Endothelial cell of umbilical vein (primary cell): ENCODE measurements at regions not wholly inside any gene's neighbourhood (a gene's known extent, or its start where the extent isn't known, plus 50 kb on each side); places are given as distances from the start of the nearest gene placed in this dataset.

Experiments
- BruUV-seq: library from RNA; stranded (reverse); fragments of 400-500 nt; replicated peaks from 2 replicates; lab custom pipeline; 2021; lab: Mats Ljungman, UMichigan
- CTCF ChIA-PET: fragments of 300-600, 350-600 bp; sonication (Branson Sonifier 250); formaldehyde crosslinking; loops from one replicate; lab custom pipeline; 2021; ENCODE audit warnings: antibody characterized with exemption, inconsistent platforms; lab: Charles Lee
- POLR2A ChIA-PET: fragments of 300-600, 350-600 bp; sonication (Branson Sonifier 250); formaldehyde crosslinking; loops from one replicate; lab custom pipeline; 2021; ENCODE audit warnings: antibody characterized with exemption, inconsistent platforms; lab: Charles Lee
- DNase-seq: peaks from one replicate; pipeline ENCODE4 v3.0.0-alpha.2; 2011; ENCODE audit warnings: low read depth, low spot score
- FAIRE-seq: peaks from 2 replicates; lab custom pipeline; 2011; peaks lifted over from hg19 to GRCh38; lab: Jason Lieb, UNC
- H2AFZ ChIP-seq: 2 replicates; pipeline ENCODE4 v1.6.0; 2012; ENCODE audit warnings: low read depth, low read length, control low read depth, inconsistent platforms
- H3K27ac ChIP-seq: 2 replicates; pipeline ENCODE4 v1.5.1; 2011; ENCODE audit warnings: low read depth, mild to moderate bottlenecking, control low read depth, low read length, moderate library complexity; ENCODE audit not compliant: insufficient read depth
- H3K27me3 ChIP-seq, 2 experiments: 2 replicates each; pipeline versions ENCODE4 v1.6.0 to v1.6.1; 2011; ENCODE audit warnings: low read length in 2 of 2, mixed read lengths in 1 of 2; ENCODE audit not compliant: control insufficient read depth in 2 of 2, insufficient read depth in 2 of 2
- H3K36me3 ChIP-seq, 2 experiments: 2 replicates in 1 of 2; 3 replicates in 1 of 2; pipeline ENCODE4 v1.5.1; 2011; ENCODE audit warnings: low read length in 2 of 2, mild to moderate bottlenecking in 1 of 2, moderate library complexity in 1 of 2; ENCODE audit not compliant: control insufficient read depth in 2 of 2, insufficient read depth in 2 of 2; ENCODE audit errors: extremely low read depth in 1 of 2
- H3K4me1 ChIP-seq: 3 replicates; pipeline ENCODE4 v1.5.1; 2011; ENCODE audit warnings: mild to moderate bottlenecking, low read length; ENCODE audit not compliant: control insufficient read depth, insufficient read depth; ENCODE audit errors: extremely low read depth
- H3K4me2 ChIP-seq: 2 replicates; pipeline ENCODE4 v1.6.1; 2011; ENCODE audit warnings: low read length, control low read depth, mixed read lengths; ENCODE audit not compliant: insufficient read depth
- H3K4me3 ChIP-seq, 3 experiments: fragments of 200-600 bp in 1 of 3; sonication (generic), shearing (Covaris generic) in 1 of 3; replicated peaks in 1 of 3; 2 replicates each; pipeline ENCODE4 v1.5.1; 2011 to 2016; ENCODE audit warnings: control low read depth in 3 of 3, low read length in 3 of 3, mild to moderate bottlenecking in 2 of 3, inconsistent platforms in 1 of 3, low read depth in 1 of 3, moderate library complexity in 1 of 3; ENCODE audit not compliant: insufficient read depth in 1 of 3
- H3K79me2 ChIP-seq: 2 replicates; pipeline ENCODE4 v1.6.0; 2012; ENCODE audit warnings: low read length, inconsistent platforms; ENCODE audit not compliant: control insufficient read depth, insufficient read depth
- H3K9ac ChIP-seq: replicated peaks from 2 replicates; pipeline ENCODE3; 2011; ENCODE audit warnings: low read length, control low read depth; ENCODE audit not compliant: insufficient read depth; ENCODE audit errors: extremely low read depth
- H3K9me1 ChIP-seq: replicated peaks from 3 replicates; pipeline ENCODE4 v1.6.0; 2011; ENCODE audit warnings: mild to moderate bottlenecking, low read length; ENCODE audit not compliant: control insufficient read depth, insufficient read depth; ENCODE audit errors: extremely low read depth
- H3K9me3 ChIP-seq: replicated peaks from 2 replicates; pipeline ENCODE4 v1.5.1; 2012; ENCODE audit warnings: low read length, inconsistent platforms; ENCODE audit not compliant: control insufficient read depth, insufficient read depth
- H4K20me1 ChIP-seq: replicated peaks from 2 replicates; pipeline ENCODE3; 2011; ENCODE audit warnings: mild to moderate bottlenecking, low read length; ENCODE audit not compliant: control insufficient read depth, insufficient read depth; ENCODE audit errors: extremely low read depth
- EZH2 ChIP-seq: IDR thresholded peaks from 2 replicates; pipeline ENCODE4 v1.6.1; 2012; ENCODE audit warnings: borderline replicate concordance, low read depth, mild to moderate bottlenecking, moderate library complexity, low read length, inconsistent platforms; ENCODE audit not compliant: severe bottlenecking
- FOS ChIP-seq: IDR thresholded peaks from 2 replicates; pipeline ENCODE4 v1.6.1; 2011; ENCODE audit warnings: mild to moderate bottlenecking, low read length, moderate library complexity, borderline replicate concordance; ENCODE audit not compliant: insufficient read depth
- GATA2 ChIP-seq: IDR thresholded peaks from 2 replicates; pipeline ENCODE4 v1.7.0; 2011; ENCODE audit warnings: low read depth, mild to moderate bottlenecking, moderate library complexity, mixed read lengths, low read length; ENCODE audit not compliant: insufficient read length, insufficient read depth
- JUN ChIP-seq: IDR thresholded peaks from 2 replicates; pipeline ENCODE4 v1.6.1; 2011; ENCODE audit warnings: borderline replicate concordance, low read depth; ENCODE audit not compliant: insufficient read length, insufficient read depth
- MYC ChIP-seq: IDR thresholded peaks from one replicate; pipeline ENCODE4 v1.6.1; 2011; ENCODE audit warnings: mild to moderate bottlenecking, low read depth, low read length
- POLR2A ChIP-seq: IDR thresholded peaks from 2 replicates; pipeline ENCODE4 v1.6.1; 2012; ENCODE audit warnings: low read depth, mild to moderate bottlenecking, control low read depth, low read length
- POLR2AphosphoS5 ChIP-seq: IDR thresholded peaks from 2 replicates; pipeline ENCODE4 v1.6.1; 2012; ENCODE audit warnings: low read depth, mild to moderate bottlenecking, control low read depth, low read length, moderate library complexity; ENCODE audit not compliant: insufficient read depth
- dilution Hi-C: fragments of 300-500 bp; cut with MboI; formaldehyde crosslinking; loops from one replicate; pipeline ENCODE4 v1.15.0; 2019; ENCODE audit warnings: low sequenced_read_pairs; ENCODE audit not compliant: extremely low pct_ligation_motif_present
- intact Hi-C: fragments of 100-400 bp; cut with micrococcal nuclease; formaldehyde crosslinking; loops from one replicate; pipeline ENCODE4 v1.10.0; 2022
- TF ChIP-seq, protein P1 (sequence below): IDR thresholded peaks from 2 replicates; pipeline ENCODE4 v1.6.1; 2011; ENCODE audit not compliant: insufficient read depth, insufficient read length
- TF ChIP-seq, protein P2 (sequence below), 2 donors: IDR thresholded peaks; 1 replicate in 1 of 2; 2 replicates in 1 of 2; pipeline ENCODE4 v1.5.1; 2011; ENCODE audit warnings: low read length in 2 of 2, mild to moderate bottlenecking in 2 of 2, moderate library complexity in 2 of 2, control low read depth in 1 of 2, inconsistent platforms in 1 of 2, low read depth in 1 of 2; ENCODE audit not compliant: insufficient read depth in 1 of 2; ENCODE audit errors: extremely low read depth in 1 of 2

DNA sequence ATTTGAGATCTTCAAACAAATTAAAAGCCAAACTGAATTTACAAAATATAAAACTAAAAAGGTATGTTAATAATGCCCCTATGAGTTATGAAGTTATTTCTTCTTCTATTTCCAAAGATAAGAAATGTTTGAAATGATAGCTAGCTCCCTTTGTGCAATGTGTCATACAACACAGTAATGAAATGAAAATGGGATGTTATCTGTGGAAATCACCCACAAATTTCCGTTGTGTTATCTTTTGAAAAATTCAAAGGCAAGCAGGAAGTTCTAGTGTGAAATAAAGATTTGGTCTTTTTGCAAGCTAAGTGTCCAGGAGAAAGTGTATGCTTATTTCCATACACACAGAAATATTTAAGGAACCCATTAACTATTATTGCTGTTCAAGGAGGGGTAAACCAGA is 375.3 kb upstream of the PRR16 start:
- dilution Hi-C loops (no loop called here), intact Hi-C loops (no loop called here)
- Histone ChIP-seq H3K36me3 (no peaks in the 10 kb centered on the region), H2AFZ (no peak overlapping the region), H4K20me1 (no peaks in the 10 kb centered on the region), H3K4me3 (no peak overlapping the region), H3K9me3 (no peaks in the 10 kb centered on the region), H3K79me2 (no peaks in the 10 kb centered on the region), H3K9me1 (no peaks in the 10 kb centered on the region), H3K4me2 (no peak overlapping the region), H3K27me3 (no peaks in the 10 kb centered on the region), H3K9ac (no peak overlapping the region), H3K27ac (no peak overlapping the region), H3K4me1 (no peaks in the 10 kb centered on the region)
- CTCF ChIA-PET, result interaction anchor here (1.5 kb wide), 1 partner anchor 9 kb away, joined by 6 read pairs; no protein-coding TSS in a partner anchor
- POLR2A ChIA-PET, result no interaction called here
- FAIRE-seq (no peak), DNase-seq (no peak)
- no TSS peak for BruUV-seq
- TF ChIP-seq, protein P1, sequence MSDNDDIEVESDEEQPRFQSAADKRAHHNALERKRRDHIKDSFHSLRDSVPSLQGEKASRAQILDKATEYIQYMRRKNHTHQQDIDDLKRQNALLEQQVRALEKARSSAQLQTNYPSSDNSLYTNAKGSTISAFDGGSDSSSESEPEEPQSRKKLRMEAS, result no peak
- TF ChIP-seq GATA2, result peak; percentile 16

DNA sequence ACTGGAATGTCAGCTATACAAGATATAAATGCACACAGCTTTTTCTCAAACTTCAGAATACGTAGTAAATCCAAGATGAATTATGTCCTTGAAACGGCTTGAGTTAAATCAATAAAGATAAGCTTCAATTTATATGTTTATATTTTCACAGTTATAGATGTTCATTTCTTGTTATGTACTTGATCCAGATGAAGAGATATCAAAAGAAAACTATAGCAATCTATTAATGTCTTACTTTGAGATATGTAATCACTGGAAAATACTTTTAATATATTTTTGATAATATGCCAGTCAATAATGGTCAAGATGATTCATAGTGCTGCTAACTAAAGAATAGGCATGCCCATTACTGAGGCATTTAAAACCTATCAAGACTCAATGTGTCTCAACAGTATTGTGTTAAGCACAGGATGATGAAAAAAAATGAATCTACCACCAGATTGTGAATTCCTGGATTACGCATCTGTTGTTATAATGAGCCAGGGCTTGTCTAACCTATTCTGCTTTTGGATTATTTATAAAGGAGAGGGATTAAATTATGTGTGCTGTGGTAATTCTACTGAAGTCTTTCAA is 372.6 kb upstream of the PRR16 start:
- dilution Hi-C loops (no loop called here), intact Hi-C loops (no loop called here)
- Histone ChIP-seq H4K20me1 (no peaks in the 10 kb centered on the region), H3K4me3 (no peak overlapping the region), H3K36me3 (no peaks in the 10 kb centered on the region), H3K27ac (no peak overlapping the region), H3K4me1 (no peaks in the 10 kb centered on the region), H3K4me2 (no peak overlapping the region), H3K9me1 (no peaks in the 10 kb centered on the region), H3K9ac (no peak overlapping the region), H3K9me3 (no peaks in the 10 kb centered on the region), H3K79me2 (no peaks in the 10 kb centered on the region), H3K27me3 (no peaks in the 10 kb centered on the region), H2AFZ (no peak overlapping the region)
- CTCF ChIA-PET, result interaction anchor here (1.0 kb wide), 1 partner anchor 9 kb away, joined by 3 read pairs; no protein-coding TSS in a partner anchor
- TF ChIP-seq POLR2AphosphoS5 (no peak), MYC (no peak), POLR2A (no peak), EZH2 (no peak), FOS (no peak), GATA2 (no peak), JUN (no peak)
- TF ChIP-seq, protein P1, result no peak
- TF ChIP-seq, protein P2, sequence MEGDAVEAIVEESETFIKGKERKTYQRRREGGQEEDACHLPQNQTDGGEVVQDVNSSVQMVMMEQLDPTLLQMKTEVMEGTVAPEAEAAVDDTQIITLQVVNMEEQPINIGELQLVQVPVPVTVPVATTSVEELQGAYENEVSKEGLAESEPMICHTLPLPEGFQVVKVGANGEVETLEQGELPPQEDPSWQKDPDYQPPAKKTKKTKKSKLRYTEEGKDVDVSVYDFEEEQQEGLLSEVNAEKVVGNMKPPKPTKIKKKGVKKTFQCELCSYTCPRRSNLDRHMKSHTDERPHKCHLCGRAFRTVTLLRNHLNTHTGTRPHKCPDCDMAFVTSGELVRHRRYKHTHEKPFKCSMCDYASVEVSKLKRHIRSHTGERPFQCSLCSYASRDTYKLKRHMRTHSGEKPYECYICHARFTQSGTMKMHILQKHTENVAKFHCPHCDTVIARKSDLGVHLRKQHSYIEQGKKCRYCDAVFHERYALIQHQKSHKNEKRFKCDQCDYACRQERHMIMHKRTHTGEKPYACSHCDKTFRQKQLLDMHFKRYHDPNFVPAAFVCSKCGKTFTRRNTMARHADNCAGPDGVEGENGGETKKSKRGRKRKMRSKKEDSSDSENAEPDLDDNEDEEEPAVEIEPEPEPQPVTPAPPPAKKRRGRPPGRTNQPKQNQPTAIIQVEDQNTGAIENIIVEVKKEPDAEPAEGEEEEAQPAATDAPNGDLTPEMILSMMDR (IDR thresholded peaks at IDR 0.05; ENCODE audit: extremely low read depth in 1 of 2, insufficient read depth in 1 of 2, low read depth in 1 of 2, low read length in 2 of 2), result no peak
- FAIRE-seq (no peak), DNase-seq (no peak)
- POLR2A ChIA-PET, result no interaction called here
- no TSS peak for BruUV-seq
